HEK293 (cell line): ENCODE measurements at regions not wholly inside any gene's neighbourhood (a gene's known extent, or its start where the extent isn't known, plus 50 kb on each side); places are given as distances from the start of the nearest gene placed in this dataset.

Experiments used
- CTCF ChIA-PET: fragments of 350-600 bp; formaldehyde crosslinking; extraction: SDS; loops from one replicate; lab custom pipeline; 2021; ENCODE audit warnings: antibody characterized with exemption; lab: Yijun Ruan, JAX
- POLR2A ChIA-PET: fragments of 300-600 bp; formaldehyde crosslinking; extraction: SDS; loops from one replicate; lab custom pipeline; 2020; ENCODE audit warnings: antibody characterized with exemption, inconsistent platforms; lab: Yijun Ruan, JAX
- H3K27ac ChIP-seq: fragments of 200-500 bp; sonication (Bioruptor generic); 2 replicates; pipeline ENCODE4 v1.5.1; 2014; ENCODE audit warnings: low read depth, low read length, control low read depth, inconsistent platforms; ENCODE audit errors: extremely low read depth
- H3K36me3 ChIP-seq, 2 experiments: fragments of 200-500 bp in 1 of 2; sonication (Bioruptor generic) in 1 of 2; 1 replicate in 1 of 2; 2 replicates in 1 of 2; pipeline ENCODE4 v1.5.1; 2014 to 2017; ENCODE audit warnings: inconsistent platforms in 2 of 2, low read length in 2 of 2; ENCODE audit not compliant: control insufficient read depth in 2 of 2, insufficient read depth in 1 of 2
- H3K4me1 ChIP-seq: fragments of 200-500 bp; sonication (Bioruptor generic); 2 replicates; pipeline ENCODE4 v1.5.1; 2014; ENCODE audit warnings: mild to moderate bottlenecking, low read length, inconsistent platforms; ENCODE audit not compliant: control insufficient read depth, insufficient read depth
- H3K4me3 ChIP-seq: 2 replicates; pipeline ENCODE4 v1.5.1; 2011; ENCODE audit warnings: low read depth, mild to moderate bottlenecking, control low read depth, low read length, moderate library complexity
- H3K9me3 ChIP-seq: fragments of 200-500 bp; sonication (Bioruptor generic); 2 replicates; pipeline ENCODE4 v1.5.1; 2014; ENCODE audit warnings: low read depth, low read length, inconsistent platforms; ENCODE audit not compliant: control insufficient read depth, insufficient read depth
- SP7 ChIP-seq: fragments of 450-650 bp; formaldehyde crosslinking; IDR thresholded peaks from 2 replicates; pipeline ENCODE4 v1.5.1; 2016; ENCODE audit warnings: missing biosample characterization, missing genetic modification characterization
- YY1 ChIP-seq: fragments of 450-650 bp; formaldehyde crosslinking; IDR thresholded peaks from 2 replicates; pipeline ENCODE4 v1.5.1; 2018; ENCODE audit warnings: missing biosample characterization, missing genetic modification characterization
- ZBTB1 ChIP-seq: fragments of 450-650 bp; formaldehyde crosslinking; IDR thresholded peaks from 2 replicates; pipeline ENCODE4 v1.5.1; 2016; ENCODE audit warnings: missing biosample characterization, missing genetic modification characterization
- ZBTB20 ChIP-seq: fragments of 450-650 bp; formaldehyde crosslinking; IDR thresholded peaks from 2 replicates; pipeline ENCODE4 v1.5.1; 2016; ENCODE audit warnings: missing biosample characterization, missing genetic modification characterization
- ZFP41 ChIP-seq: fragments of 450-650 bp; formaldehyde crosslinking; IDR thresholded peaks from 2 replicates; pipeline ENCODE4 v1.5.1; 2016; ENCODE audit warnings: missing biosample characterization, missing genetic modification characterization, borderline replicate concordance
- ZNF121 ChIP-seq: fragments of 450-650 bp; formaldehyde crosslinking; IDR thresholded peaks from 2 replicates; pipeline ENCODE4 v1.5.1; 2016; ENCODE audit warnings: missing biosample characterization, missing genetic modification characterization
- ZNF155 ChIP-seq: fragments of 450-650 bp; formaldehyde crosslinking; IDR thresholded peaks from 2 replicates; pipeline ENCODE4 v1.5.1; 2016; ENCODE audit warnings: missing biosample characterization, missing genetic modification characterization
- ZNF157 ChIP-seq: fragments of 450-650 bp; formaldehyde crosslinking; IDR thresholded peaks from 2 replicates; pipeline ENCODE4 v1.5.1; 2016; ENCODE audit warnings: missing biosample characterization, missing genetic modification characterization
- ZNF354C ChIP-seq: fragments of 450-650 bp; formaldehyde crosslinking; IDR thresholded peaks from 2 replicates; pipeline ENCODE4 v1.5.1; 2016; ENCODE audit warnings: missing biosample characterization, missing genetic modification characterization, low read depth, borderline replicate concordance
- ZNF530 ChIP-seq: fragments of 450-650 bp; formaldehyde crosslinking; IDR thresholded peaks from 2 replicates; pipeline ENCODE4 v1.5.1; 2016; ENCODE audit warnings: low read depth, missing biosample characterization, missing genetic modification characterization
- ZNF555 ChIP-seq: fragments of 450-650 bp; formaldehyde crosslinking; conservative IDR thresholded peaks from 2 replicates; pipeline ENCODE4 v1.5.1; 2017; ENCODE audit warnings: missing biosample characterization, mild to moderate bottlenecking, missing genetic modification characterization, inconsistent platforms
- ZNF560 ChIP-seq: fragments of 450-650 bp; formaldehyde crosslinking; IDR thresholded peaks from 2 replicates; pipeline ENCODE4 v1.5.1; 2017; ENCODE audit warnings: missing biosample characterization, missing genetic modification characterization, borderline replicate concordance
- ZNF626 ChIP-seq: fragments of 450-650 bp; sonication (Bioruptor Pico); formaldehyde crosslinking; IDR thresholded peaks from 2 replicates; pipeline ENCODE4 v1.5.1; 2018; ENCODE audit warnings: missing biosample characterization, missing genetic modification characterization, inconsistent platforms
- ZNF747 ChIP-seq: fragments of 450-650 bp; formaldehyde crosslinking; IDR thresholded peaks from 2 replicates; pipeline ENCODE4 v1.5.1; 2016; ENCODE audit warnings: missing biosample characterization, missing genetic modification characterization
- ZNF768 ChIP-seq: fragments of 450-650 bp; formaldehyde crosslinking; IDR thresholded peaks from 2 replicates; pipeline ENCODE4 v1.5.1; 2018; ENCODE audit warnings: missing biosample characterization, mild to moderate bottlenecking, missing genetic modification characterization
- TF ChIP-seq, protein P1 (sequence below): fragments of 450-650 bp; formaldehyde crosslinking; IDR thresholded peaks from 2 replicates; pipeline ENCODE4 v1.5.1; 2016; ENCODE audit warnings: missing biosample characterization, missing genetic modification characterization
- TF ChIP-seq, protein P2 (sequence below): fragments of 450-650 bp; formaldehyde crosslinking; IDR thresholded peaks from 2 replicates; pipeline ENCODE4 v1.5.1; 2016; ENCODE audit warnings: missing biosample characterization, missing genetic modification characterization
- TF ChIP-seq, protein P3 (sequence below): fragments of 450-650 bp; formaldehyde crosslinking; IDR thresholded peaks from 2 replicates; pipeline ENCODE4 v1.5.1; 2016; ENCODE audit warnings: missing biosample characterization, missing genetic modification characterization
- TF ChIP-seq, protein P4 (sequence below): fragments of 450-650 bp; formaldehyde crosslinking; IDR thresholded peaks from 2 replicates; pipeline ENCODE4 v1.5.1; 2016; ENCODE audit warnings: missing biosample characterization, missing genetic modification characterization
- TF ChIP-seq, protein P5 (sequence below): fragments of 450-650 bp; formaldehyde crosslinking; IDR thresholded peaks from 2 replicates; pipeline ENCODE4 v1.5.1; 2016; ENCODE audit warnings: missing biosample characterization, missing genetic modification characterization
- TF ChIP-seq, protein P6 (sequence below): fragments of 450-650 bp; formaldehyde crosslinking; IDR thresholded peaks from 2 replicates; pipeline ENCODE4 v1.5.1; 2017; ENCODE audit warnings: missing biosample characterization, missing genetic modification characterization

DNA sequence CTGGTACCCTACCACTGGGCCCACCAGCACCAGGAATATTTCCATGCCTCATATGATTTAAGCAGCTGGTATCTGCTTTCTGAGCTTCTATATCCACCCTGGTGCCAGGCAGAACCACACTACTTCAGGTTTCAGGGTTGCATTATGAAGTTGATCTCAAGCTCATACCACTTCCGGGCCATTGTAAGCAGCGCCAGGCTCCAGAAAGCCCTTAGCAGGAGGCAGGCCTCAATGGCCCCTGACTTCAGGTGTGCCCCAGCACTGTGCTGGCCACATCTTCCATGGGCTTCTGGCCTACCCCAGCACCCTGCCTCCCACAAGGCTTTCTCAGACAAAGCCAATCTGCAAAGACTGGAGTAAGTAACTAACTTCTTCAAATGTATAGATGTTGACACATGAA, 391.3 kb upstream of the GRM3 start:
- Histone ChIP-seq H3K27ac (no peak overlapping the region), H3K9me3 (no peaks in the 10 kb centered on the region)
- no peak for TF ChIP-seq ZNF157 (tag by site-specific recombination)
- TF ChIP-seq ZNF121: no peak
- TF ChIP-seq, all 188 proteins: peak for 0
- H3K4me3 ChIP-seq: no peak overlapping the region
- ChIA-PET POLR2A (no interaction called here), CTCF (no interaction called here)
- no peaks in the 10 kb centered on the region for H3K36me3 ChIP-seq
- no peaks in the 10 kb centered on the region for H3K4me1 ChIP-seq

DNA sequence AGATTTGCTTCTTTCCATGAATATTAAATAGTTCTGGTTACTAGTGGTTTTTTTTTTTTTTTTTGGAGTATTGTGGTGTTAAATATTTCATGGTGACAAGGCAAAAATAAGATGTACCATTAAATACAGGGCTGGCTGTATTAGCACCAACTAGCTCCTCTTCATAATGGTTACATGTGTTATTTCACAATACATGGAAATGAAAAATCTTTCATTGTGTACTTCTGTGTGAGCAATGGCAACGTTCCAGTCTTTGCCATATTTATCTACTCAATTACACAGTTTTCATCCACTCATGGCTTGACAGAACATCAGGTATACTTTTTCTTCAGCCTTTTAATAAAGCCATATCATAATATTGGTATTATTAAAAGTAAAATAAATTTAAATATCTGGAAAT, 394.7 kb upstream of the GRM3 start:
- CTCF ChIA-PET: no interaction called here
- no peak overlapping the region for H3K4me3 ChIP-seq
- no peaks in the 10 kb centered on the region for H3K9me3 ChIP-seq
- H3K36me3 ChIP-seq: no peaks in the 10 kb centered on the region
- POLR2A ChIA-PET: no interaction called here
- TF ChIP-seq ZNF747 (no peak), ZNF555 (tag by site-specific recombination) (no peak), ZNF155 (no peak), ZNF768 (tag by site-specific recombination) (no peak), ZNF530 (tag by site-specific recombination) (no peak), ZBTB20 (tag by site-specific recombination) (no peak), ZNF626 (no peak)
- TF ChIP-seq, protein P1, sequence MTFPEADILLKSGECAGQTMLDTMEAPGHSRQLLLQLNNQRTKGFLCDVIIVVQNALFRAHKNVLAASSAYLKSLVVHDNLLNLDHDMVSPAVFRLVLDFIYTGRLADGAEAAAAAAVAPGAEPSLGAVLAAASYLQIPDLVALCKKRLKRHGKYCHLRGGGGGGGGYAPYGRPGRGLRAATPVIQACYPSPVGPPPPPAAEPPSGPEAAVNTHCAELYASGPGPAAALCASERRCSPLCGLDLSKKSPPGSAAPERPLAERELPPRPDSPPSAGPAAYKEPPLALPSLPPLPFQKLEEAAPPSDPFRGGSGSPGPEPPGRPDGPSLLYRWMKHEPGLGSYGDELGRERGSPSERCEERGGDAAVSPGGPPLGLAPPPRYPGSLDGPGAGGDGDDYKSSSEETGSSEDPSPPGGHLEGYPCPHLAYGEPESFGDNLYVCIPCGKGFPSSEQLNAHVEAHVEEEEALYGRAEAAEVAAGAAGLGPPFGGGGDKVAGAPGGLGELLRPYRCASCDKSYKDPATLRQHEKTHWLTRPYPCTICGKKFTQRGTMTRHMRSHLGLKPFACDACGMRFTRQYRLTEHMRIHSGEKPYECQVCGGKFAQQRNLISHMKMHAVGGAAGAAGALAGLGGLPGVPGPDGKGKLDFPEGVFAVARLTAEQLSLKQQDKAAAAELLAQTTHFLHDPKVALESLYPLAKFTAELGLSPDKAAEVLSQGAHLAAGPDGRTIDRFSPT (tag by site-specific recombination): no peak
- TF ChIP-seq, protein P2, sequence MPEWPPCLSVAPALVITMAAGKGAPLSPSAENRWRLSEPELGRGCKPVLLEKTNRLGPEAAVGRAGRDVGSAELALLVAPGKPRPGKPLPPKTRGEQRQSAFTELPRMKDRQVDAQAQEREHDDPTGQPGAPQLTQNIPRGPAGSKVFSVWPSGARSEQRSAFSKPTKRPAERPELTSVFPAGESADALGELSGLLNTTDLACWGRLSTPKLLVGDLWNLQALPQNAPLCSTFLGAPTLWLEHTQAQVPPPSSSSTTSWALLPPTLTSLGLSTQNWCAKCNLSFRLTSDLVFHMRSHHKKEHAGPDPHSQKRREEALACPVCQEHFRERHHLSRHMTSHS (tag by site-specific recombination): no peak
- TF ChIP-seq, protein P3, sequence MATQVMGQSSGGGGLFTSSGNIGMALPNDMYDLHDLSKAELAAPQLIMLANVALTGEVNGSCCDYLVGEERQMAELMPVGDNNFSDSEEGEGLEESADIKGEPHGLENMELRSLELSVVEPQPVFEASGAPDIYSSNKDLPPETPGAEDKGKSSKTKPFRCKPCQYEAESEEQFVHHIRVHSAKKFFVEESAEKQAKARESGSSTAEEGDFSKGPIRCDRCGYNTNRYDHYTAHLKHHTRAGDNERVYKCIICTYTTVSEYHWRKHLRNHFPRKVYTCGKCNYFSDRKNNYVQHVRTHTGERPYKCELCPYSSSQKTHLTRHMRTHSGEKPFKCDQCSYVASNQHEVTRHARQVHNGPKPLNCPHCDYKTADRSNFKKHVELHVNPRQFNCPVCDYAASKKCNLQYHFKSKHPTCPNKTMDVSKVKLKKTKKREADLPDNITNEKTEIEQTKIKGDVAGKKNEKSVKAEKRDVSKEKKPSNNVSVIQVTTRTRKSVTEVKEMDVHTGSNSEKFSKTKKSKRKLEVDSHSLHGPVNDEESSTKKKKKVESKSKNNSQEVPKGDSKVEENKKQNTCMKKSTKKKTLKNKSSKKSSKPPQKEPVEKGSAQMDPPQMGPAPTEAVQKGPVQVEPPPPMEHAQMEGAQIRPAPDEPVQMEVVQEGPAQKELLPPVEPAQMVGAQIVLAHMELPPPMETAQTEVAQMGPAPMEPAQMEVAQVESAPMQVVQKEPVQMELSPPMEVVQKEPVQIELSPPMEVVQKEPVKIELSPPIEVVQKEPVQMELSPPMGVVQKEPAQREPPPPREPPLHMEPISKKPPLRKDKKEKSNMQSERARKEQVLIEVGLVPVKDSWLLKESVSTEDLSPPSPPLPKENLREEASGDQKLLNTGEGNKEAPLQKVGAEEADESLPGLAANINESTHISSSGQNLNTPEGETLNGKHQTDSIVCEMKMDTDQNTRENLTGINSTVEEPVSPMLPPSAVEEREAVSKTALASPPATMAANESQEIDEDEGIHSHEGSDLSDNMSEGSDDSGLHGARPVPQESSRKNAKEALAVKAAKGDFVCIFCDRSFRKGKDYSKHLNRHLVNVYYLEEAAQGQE: no peak
- H3K4me1 ChIP-seq: no peaks in the 10 kb centered on the region
- H3K27ac ChIP-seq: no peak overlapping the region

DNA sequence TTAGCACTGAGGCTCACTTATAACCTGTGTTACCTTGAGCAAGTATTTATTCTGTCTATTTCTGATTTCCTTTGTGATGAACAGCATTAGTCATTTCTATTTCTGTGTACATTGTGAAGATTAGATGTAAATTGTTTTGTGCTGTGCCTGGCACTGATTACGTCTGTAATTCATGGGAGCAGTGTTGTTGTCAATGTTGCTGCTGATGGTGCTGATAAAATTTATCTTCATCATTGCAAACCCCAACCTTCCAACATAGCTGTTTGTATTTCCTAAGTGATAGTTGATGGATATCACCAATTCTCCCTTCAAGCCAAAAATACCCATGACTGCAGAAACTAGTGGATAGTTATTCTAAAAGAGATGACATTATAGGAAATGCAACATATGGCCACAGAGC, 400.5 kb upstream of the GRM3 start:
- Histone ChIP-seq H3K4me1 (no peaks in the 10 kb centered on the region), H3K36me3 (no peaks in the 10 kb centered on the region), H3K27ac (no peak overlapping the region), H3K4me3 (no peak overlapping the region), H3K9me3 (no peaks in the 10 kb centered on the region)
- TF ChIP-seq SP7 (no peak), ZFP41 (tag by site-specific recombination) (no peak), ZBTB1 (tag by site-specific recombination) (no peak), ZNF626 (no peak), ZNF354C (tag by site-specific recombination) (no peak), ZNF560 (tag by site-specific recombination) (no peak), YY1 (tag by site-specific recombination) (no peak)
- TF ChIP-seq, protein P4, sequence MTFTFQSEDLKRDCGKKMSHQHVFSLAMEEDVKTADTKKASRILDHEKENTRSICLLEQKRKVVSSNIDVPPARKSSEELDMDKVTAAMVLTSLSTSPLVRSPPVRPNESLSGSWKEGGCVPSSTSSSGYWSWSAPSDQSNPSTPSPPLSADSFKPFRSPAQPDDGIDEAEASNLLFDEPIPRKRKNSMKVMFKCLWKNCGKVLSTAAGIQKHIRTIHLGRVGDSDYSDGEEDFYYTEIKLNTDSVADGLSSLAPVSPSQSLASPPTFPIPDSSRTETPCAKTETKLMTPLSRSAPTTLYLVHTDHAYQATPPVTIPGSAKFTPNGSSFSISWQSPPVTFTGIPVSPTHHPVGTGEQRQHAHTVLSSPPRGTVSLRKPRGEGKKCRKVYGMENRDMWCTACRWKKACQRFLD (tag by site-specific recombination): no peak
- TF ChIP-seq, protein P5, sequence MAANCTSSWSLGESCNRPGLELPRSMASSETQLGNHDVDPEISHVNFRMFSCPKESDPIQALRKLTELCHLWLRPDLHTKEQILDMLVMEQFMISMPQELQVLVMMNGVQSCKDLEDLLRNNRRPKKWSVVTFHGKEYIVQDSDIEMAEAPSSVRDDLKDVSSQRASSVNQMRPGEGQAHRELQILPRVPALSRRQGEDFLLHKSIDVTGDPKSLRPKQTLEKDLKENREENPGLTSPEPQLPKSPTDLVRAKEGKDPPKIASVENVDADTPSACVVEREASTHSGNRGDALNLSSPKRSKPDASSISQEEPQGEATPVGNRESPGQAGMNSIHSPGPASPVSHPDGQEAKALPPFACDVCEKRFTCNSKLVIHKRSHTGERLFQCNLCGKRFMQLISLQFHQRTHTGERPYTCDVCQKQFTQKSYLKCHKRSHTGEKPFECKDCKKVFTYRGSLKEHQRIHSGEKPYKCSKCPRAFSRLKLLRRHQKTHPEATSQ (tag by site-specific recombination): no peak
- TF ChIP-seq, protein P6, sequence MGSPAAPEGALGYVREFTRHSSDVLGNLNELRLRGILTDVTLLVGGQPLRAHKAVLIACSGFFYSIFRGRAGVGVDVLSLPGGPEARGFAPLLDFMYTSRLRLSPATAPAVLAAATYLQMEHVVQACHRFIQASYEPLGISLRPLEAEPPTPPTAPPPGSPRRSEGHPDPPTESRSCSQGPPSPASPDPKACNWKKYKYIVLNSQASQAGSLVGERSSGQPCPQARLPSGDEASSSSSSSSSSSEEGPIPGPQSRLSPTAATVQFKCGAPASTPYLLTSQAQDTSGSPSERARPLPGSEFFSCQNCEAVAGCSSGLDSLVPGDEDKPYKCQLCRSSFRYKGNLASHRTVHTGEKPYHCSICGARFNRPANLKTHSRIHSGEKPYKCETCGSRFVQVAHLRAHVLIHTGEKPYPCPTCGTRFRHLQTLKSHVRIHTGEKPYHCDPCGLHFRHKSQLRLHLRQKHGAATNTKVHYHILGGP (tag by site-specific recombination): no peak
- ChIA-PET POLR2A (no interaction called here), CTCF (no interaction called here)
